ENCODE measurements at regions not wholly inside any gene's neighbourhood (a gene's known extent, or its start where the extent isn't known, plus 50 kb on each side); places are given as distances from the start of the nearest gene placed in this dataset.

- no peak for TF ChIP-seq IRF3 (IDR thresholded peaks at IDR 0.05)
- 0 out of 2 replicates have a peak, but pooled peaks have one; percentile 43 for TF ChIP-seq MLLT1 (IDR thresholded peaks at IDR 0.05)
- TF ChIP-seq NRF1 (conservative IDR thresholded peaks at IDR 0.05; ENCODE audit: low read depth, low read length) = no peak
- TF ChIP-seq ZZZ3 (IDR thresholded peaks at IDR 0.05; ENCODE audit: control insufficient read depth, insufficient read length, low read depth) = no peak
- peak; percentile 81 for TF ChIP-seq BCL11A (IDR thresholded peaks at IDR 0.05; ENCODE audit: low read depth, low read length)
- no peak for TF ChIP-seq PRDM15 (CRISPR knock-in tag; IDR thresholded peaks at IDR 0.05)
- no peak for TF ChIP-seq SREBF2 (IDR thresholded peaks at IDR 0.05; ENCODE audit: low read length)
- TF ChIP-seq CREM (IDR thresholded peaks at IDR 0.05; ENCODE audit: low read depth) = peak; percentile 36; the same call in 1 of the 2 replicates
- TF ChIP-seq, protein P1, sequence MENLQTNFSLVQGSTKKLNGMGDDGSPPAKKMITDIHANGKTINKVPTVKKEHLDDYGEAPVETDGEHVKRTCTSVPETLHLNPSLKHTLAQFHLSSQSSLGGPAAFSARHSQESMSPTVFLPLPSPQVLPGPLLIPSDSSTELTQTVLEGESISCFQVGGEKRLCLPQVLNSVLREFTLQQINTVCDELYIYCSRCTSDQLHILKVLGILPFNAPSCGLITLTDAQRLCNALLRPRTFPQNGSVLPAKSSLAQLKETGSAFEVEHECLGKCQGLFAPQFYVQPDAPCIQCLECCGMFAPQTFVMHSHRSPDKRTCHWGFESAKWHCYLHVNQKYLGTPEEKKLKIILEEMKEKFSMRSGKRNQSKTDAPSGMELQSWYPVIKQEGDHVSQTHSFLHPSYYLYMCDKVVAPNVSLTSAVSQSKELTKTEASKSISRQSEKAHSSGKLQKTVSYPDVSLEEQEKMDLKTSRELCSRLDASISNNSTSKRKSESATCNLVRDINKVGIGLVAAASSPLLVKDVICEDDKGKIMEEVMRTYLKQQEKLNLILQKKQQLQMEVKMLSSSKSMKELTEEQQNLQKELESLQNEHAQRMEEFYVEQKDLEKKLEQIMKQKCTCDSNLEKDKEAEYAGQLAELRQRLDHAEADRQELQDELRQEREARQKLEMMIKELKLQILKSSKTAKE (IDR thresholded peaks at IDR 0.05; ENCODE audit: low read depth, poor library complexity, severe bottlenecking) = no peak
- TF ChIP-seq CBX3 (IDR thresholded peaks at IDR 0.05; ENCODE audit: borderline replicate concordance, low read depth) = no peak
- TF ChIP-seq CTCF (IDR thresholded peaks at IDR 0.05 in 2 of 3, conservative IDR thresholded peaks at IDR 0.05 in 1 of 3; ENCODE audit: control insufficient read depth in 2 of 3, extremely low read depth in 1 of 3, insufficient read depth in 1 of 3, low read depth in 3 of 3, low read length in 3 of 3) = no peak
- TF ChIP-seq SUPT20H (IDR thresholded peaks at IDR 0.05; ENCODE audit: borderline replicate concordance, control insufficient read depth, low read depth, low read length) = no peak
- TF ChIP-seq SIN3A (IDR thresholded peaks at IDR 0.05; ENCODE audit: low read depth, low read length) = no peak
- TF ChIP-seq PML (IDR thresholded peaks at IDR 0.05; ENCODE audit: low read length) = no peak
- no peak for TF ChIP-seq CHD2 (IDR thresholded peaks at IDR 0.05; ENCODE audit: borderline replicate concordance, low read depth, low read length)
- no peak for TF ChIP-seq EZH2 (IDR thresholded peaks at IDR 0.05; ENCODE audit: borderline replicate concordance, control insufficient read depth, low read depth, low read length)
- no peak for TF ChIP-seq TBL1XR1 (IDR thresholded peaks at IDR 0.05; ENCODE audit: low read depth, low read length)
- no peak for TF ChIP-seq USF2 (IDR thresholded peaks at IDR 0.05; ENCODE audit: borderline replicate concordance, low read depth, low read length)
- no peak for TF ChIP-seq SMAD5 (IDR thresholded peaks at IDR 0.05; ENCODE audit: low read depth)
- no peak; the same call in 1 of the 2 replicates for TF ChIP-seq NR2F1 (conservative IDR thresholded peaks at IDR 0.05)
These were observed 108.6 kb upstream of the TAC1 start (continued) for GRCh38 chr7:97623333-97623732.

Measured in GM12878 (cell line).